Breast epithelium (tissue), 4 donors: ENCODE measurements at regions not wholly inside any gene's neighbourhood (a gene's known extent, or its start where the extent isn't known, plus 50 kb on each side); places are given as distances from the start of the nearest gene placed in this dataset.

Experiments
- DNase-seq, 2 donors: peaks; one replicate each; pipeline ENCODE4 v3.0.0-alpha.2; 2019; ENCODE audit warnings: low spot score in 2 of 2
- H3K27ac ChIP-seq, 2 donors: fragments of 200-600 bp; sonication (generic) in 1 of 2; one replicate each; pipeline ENCODE4 v1.5.1; 2016 to 2019; ENCODE audit warnings: mild to moderate bottlenecking in 1 of 2
- H3K27me3 ChIP-seq, 2 donors: fragments of 200-600 bp; sonication (generic) in 1 of 2; one replicate each; pipeline versions ENCODE4 v1.5.1 to v1.6.0; 2017 to 2019; ENCODE audit warnings: control low read depth in 1 of 2, mild to moderate bottlenecking in 1 of 2
- H3K36me3 ChIP-seq: fragments of 200-600 bp; one replicate; pipeline ENCODE4 v1.5.1; 2019
- H3K4me1 ChIP-seq, 2 donors: fragments of 200-600 bp; sonication (generic); one replicate each; pipeline ENCODE4 v1.5.1; 2016 to 2019; ENCODE audit warnings: control low read depth in 1 of 2
- H3K4me3 ChIP-seq, 3 donors: fragments of 200-600 bp; sonication (generic); 1 replicate in 2 of 3; 2 replicates in 1 of 3; pipeline ENCODE4 v1.5.1; 2016 to 2019; ENCODE audit warnings: mild to moderate bottlenecking in 3 of 3, moderate library complexity in 2 of 3
- H3K9me3 ChIP-seq, 2 donors: fragments of 200-600 bp; sonication (generic) in 1 of 2; one replicate each; pipeline ENCODE4 v1.5.1; 2016 to 2019; ENCODE audit warnings: control low read depth in 1 of 2
- CTCF ChIP-seq, 3 donors: fragments of 450-650 bp; IDR thresholded peaks; one replicate each; pipeline ENCODE4 v1.5.1; 2016 to 2017; ENCODE audit warnings: antibody characterized with exemption in 3 of 3, mild to moderate bottlenecking in 3 of 3, moderate library complexity in 3 of 3
- POLR2A ChIP-seq: fragments of 450-650 bp; IDR thresholded peaks from one replicate; pipeline ENCODE4 v1.6.1; 2016; ENCODE audit warnings: antibody characterized with exemption, mild to moderate bottlenecking, moderate library complexity
- POLR2AphosphoS5 ChIP-seq, 3 donors: sonication (generic); formaldehyde crosslinking; IDR thresholded peaks; one replicate each; pipeline ENCODE4 v1.6.1; 2017; ENCODE audit warnings: antibody characterized with exemption in 3 of 3
- intact Hi-C: fragments of 100-400 bp; cut with DNase I; formaldehyde crosslinking; loops from one replicate; pipeline ENCODE4 v1.15.1; 2023; ENCODE audit warnings: low total_unique reads

- Histone ChIP-seq H3K27ac (no peak overlapping the region), H3K36me3 (no peaks in the 10 kb centered on the region), H3K4me1 (no peaks in the 10 kb centered on the region), H3K9me3 (no peaks in the 10 kb centered on the region), H3K4me3 (no peak overlapping the region), H3K27me3 (no peaks in the 10 kb centered on the region)
- no peak for TF ChIP-seq POLR2A
- TF ChIP-seq CTCF (IDR thresholded peaks at IDR 0.05) = no peak
- TF ChIP-seq POLR2AphosphoS5 (IDR thresholded peaks at IDR 0.05) = no peak
- intact Hi-C loops = no loop called here
- no peak for DNase-seq
Observed at GRCh38 chr2:129152514-129152913, 827.0 kb upstream of the RAB6C start.

- no peak for TF ChIP-seq CTCF (IDR thresholded peaks at IDR 0.05)
- TF ChIP-seq POLR2A = no peak
- no peak for TF ChIP-seq POLR2AphosphoS5 (IDR thresholded peaks at IDR 0.05)
Observed at GRCh38 chr2:129160879-129161278, 818.6 kb upstream of the RAB6C start.

GRCh38 chr2:129164220-129164949, 815.1 kb upstream of the RAB6C start:
- intact Hi-C loops = no loop called here
- TF ChIP-seq POLR2AphosphoS5 (IDR thresholded peaks at IDR 0.05) (no peak), POLR2A (no peak), CTCF (IDR thresholded peaks at IDR 0.05) (no peak)
- no peak for DNase-seq
- no peaks in the 10 kb centered on the region for H3K9me3 ChIP-seq
- H3K4me3 ChIP-seq = no peak overlapping the region
- no peak overlapping the region for H3K27ac ChIP-seq
- no peaks in the 10 kb centered on the region for H3K4me1 ChIP-seq
- H3K27me3 ChIP-seq = no peaks in the 10 kb centered on the region
- H3K36me3 ChIP-seq = no peaks in the 10 kb centered on the region

More at GRCh38 chr2:129160879-129161278, 818.6 kb upstream of the RAB6C start:
- Histone ChIP-seq H3K27ac (no peak overlapping the region), H3K4me3 (no peak overlapping the region), H3K4me1 (no peaks in the 10 kb centered on the region), H3K9me3 (no peaks in the 10 kb centered on the region), H3K27me3 (no peaks in the 10 kb centered on the region), H3K36me3 (no peaks in the 10 kb centered on the region)
- no peak for DNase-seq
- intact Hi-C loops = no loop called here

- no peak overlapping the region for H3K27ac ChIP-seq
- TF ChIP-seq POLR2A (no peak), POLR2AphosphoS5 (IDR thresholded peaks at IDR 0.05) (no peak), CTCF (IDR thresholded peaks at IDR 0.05) (no peak)
- intact Hi-C loops = no loop called here
Observed at GRCh38 chr2:129165006-129165405, 814.5 kb upstream of the RAB6C start.

GRCh38 chr2:129167456-129167855, 812.0 kb upstream of the RAB6C start:
- Histone ChIP-seq H3K4me1 (no peaks in the 10 kb centered on the region), H3K27me3 (no peaks in the 10 kb centered on the region), H3K27ac (no peak overlapping the region), H3K36me3 (no peaks in the 10 kb centered on the region), H3K9me3 (no peaks in the 10 kb centered on the region), H3K4me3 (no peak overlapping the region)
- no peak for DNase-seq
- TF ChIP-seq CTCF (IDR thresholded peaks at IDR 0.05) (no peak), POLR2A (no peak), POLR2AphosphoS5 (IDR thresholded peaks at IDR 0.05) (no peak)
- intact Hi-C loops = no loop called here

More at GRCh38 chr2:129165006-129165405, 814.5 kb upstream of the RAB6C start:
- Histone ChIP-seq H3K9me3 (no peaks in the 10 kb centered on the region), H3K36me3 (no peaks in the 10 kb centered on the region), H3K4me1 (no peaks in the 10 kb centered on the region), H3K4me3 (no peak overlapping the region), H3K27me3 (no peaks in the 10 kb centered on the region)
- no peak for DNase-seq
